ENCODE measurements at regions not wholly inside any gene's neighbourhood (a gene's known extent, or its start where the extent isn't known, plus 50 kb on each side); places are given as distances from the start of the nearest gene placed in this dataset.

DNA sequence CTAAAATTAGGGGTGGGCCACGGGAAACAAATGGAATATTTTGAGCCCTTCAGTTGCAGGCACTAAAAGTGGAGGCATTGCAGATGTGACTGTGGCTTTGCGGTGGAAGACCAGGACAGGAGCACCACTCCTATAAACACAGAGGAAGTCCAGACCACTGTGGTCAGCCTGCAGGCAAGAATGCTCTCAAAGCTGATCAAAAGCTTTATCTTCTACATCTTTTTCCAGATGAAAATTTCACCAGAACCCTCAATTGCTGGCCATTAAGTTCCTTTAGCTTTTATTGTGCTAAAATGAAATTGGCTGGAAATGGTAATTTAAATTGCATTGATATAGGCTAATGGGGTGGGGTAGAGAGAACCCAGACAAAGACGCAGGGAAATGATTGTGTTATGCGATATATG lies 208.8 kb downstream of the ERCC6L2 start:
- Histone ChIP-seq H3K9me3 (replicated peaks) (no peaks in the 10 kb centered on the region), H3K4me1 (replicated peaks) (peaks cover 57% of the 10 kb centered on the region), H3K4me3 (no peak overlapping the region), H3K27ac (peak overlapping the region; percentile 95), H3K27me3 (replicated peaks) (no peaks in the 10 kb centered on the region), H3K36me3 (no peaks in the 10 kb centered on the region)
- peak; percentile 62 to 77 for DNase-seq (ENCODE audit: low read depth in 1 of 2, low spot score in 2 of 2)

DNA sequence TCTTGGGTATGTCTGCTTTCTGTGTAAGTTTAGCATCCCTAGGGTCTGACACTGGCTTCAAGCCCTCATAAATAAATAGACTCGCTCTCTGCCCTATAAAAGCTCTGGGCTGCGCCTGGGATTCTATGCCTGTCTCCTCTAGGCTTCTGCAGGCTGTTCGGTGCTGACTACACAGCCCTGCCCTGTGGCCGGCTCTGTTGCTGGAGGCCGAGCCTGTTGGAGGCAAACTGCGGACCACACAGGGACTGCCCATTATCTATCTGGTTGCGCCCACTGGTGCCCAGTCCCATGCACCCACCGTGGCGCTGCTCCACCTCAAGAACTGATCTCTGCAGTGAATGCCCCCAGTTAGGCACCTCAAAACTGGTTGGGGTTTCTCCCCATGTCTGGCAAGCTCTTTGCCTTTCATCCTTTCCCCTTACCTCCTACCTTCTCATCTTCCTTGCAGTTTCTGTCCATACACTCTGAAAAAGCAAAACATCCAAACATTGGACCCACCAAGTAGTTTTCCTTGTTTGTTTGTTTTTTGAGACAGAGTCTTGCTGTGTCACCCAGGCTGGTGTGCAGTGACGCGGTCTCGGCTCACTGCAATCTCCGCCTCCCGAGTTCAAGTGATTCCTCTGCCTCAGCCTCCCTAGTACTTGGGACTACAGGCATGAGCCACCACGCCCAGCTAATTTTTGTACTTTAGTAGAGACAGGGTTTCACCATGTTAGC lies 207.2 kb downstream of the ERCC6L2 start:
- Histone ChIP-seq H3K27me3 (replicated peaks) (no peaks in the 10 kb centered on the region), H3K27ac (peak overlapping the region; percentile 95), H3K9me3 (replicated peaks) (no peaks in the 10 kb centered on the region), H3K4me3 (no peak overlapping the region), H3K36me3 (no peaks in the 10 kb centered on the region), H3K4me1 (replicated peaks) (peaks cover 63% of the 10 kb centered on the region)
- DNase-seq (ENCODE audit: low read depth in 1 of 2, low spot score in 2 of 2), result peak; percentile 95 to 98

DNA sequence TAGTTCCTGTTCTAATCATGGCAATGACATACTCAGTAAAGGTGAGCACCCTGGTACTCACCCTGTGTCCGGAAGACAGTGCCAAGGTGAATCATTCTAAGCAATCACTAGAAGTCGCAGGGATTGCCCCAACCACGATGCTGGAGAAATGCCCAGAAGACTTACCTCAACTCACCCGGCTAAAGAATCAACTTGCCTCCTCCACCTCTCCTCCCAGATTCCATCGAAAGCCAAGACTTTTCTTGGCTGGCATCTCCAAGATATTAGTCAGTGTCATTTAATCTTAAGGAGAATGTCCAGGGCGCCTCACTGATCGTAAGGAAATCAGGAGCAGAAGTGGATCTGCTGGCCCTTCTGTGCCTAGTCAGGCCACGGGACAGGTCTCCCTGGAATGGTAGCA lies 204.9 kb downstream of the ERCC6L2 start:
- peak; percentile 44 to 54 for DNase-seq (ENCODE audit: low read depth in 1 of 2, low spot score in 2 of 2)
- H3K27me3 ChIP-seq (replicated peaks), result no peaks in the 10 kb centered on the region
- H3K9me3 ChIP-seq (replicated peaks), result no peaks in the 10 kb centered on the region
- no peaks in the 10 kb centered on the region for H3K36me3 ChIP-seq
- peak overlapping the region; percentile 95 for H3K27ac ChIP-seq
- H3K4me3 ChIP-seq, result no peak overlapping the region
- H3K4me1 ChIP-seq (replicated peaks), result peaks cover 67% of the 10 kb centered on the region

DNA sequence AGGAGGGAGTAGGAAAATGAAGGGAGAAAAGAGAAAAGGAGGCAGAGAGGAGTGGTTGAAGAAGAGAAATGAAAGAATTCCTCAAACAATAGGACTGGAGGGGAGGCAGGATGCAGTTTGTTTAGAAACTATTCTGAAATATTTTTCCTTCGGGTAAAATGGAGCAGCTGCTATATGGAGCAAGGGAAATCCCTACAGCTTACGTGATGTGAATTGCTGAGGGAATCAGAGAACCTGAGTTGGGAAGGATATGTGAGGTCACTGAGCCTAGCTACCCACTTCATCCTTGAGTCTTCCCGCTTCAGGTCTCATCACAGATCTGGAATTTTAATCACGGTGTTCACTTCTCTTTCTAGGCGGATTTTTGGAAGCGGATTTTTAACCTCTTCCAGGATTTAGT lies 204.3 kb downstream of the ERCC6L2 start:
- DNase-seq (ENCODE audit: low read depth in 1 of 2, low spot score in 2 of 2), result peak in 1 of 2 experiments; percentile 37
- Histone ChIP-seq H3K27ac (peak overlapping the region; percentile 95), H3K9me3 (replicated peaks) (no peaks in the 10 kb centered on the region), H3K27me3 (replicated peaks) (no peaks in the 10 kb centered on the region), H3K36me3 (no peaks in the 10 kb centered on the region), H3K4me1 (replicated peaks) (peaks cover 68% of the 10 kb centered on the region), H3K4me3 (no peak overlapping the region)

DNA sequence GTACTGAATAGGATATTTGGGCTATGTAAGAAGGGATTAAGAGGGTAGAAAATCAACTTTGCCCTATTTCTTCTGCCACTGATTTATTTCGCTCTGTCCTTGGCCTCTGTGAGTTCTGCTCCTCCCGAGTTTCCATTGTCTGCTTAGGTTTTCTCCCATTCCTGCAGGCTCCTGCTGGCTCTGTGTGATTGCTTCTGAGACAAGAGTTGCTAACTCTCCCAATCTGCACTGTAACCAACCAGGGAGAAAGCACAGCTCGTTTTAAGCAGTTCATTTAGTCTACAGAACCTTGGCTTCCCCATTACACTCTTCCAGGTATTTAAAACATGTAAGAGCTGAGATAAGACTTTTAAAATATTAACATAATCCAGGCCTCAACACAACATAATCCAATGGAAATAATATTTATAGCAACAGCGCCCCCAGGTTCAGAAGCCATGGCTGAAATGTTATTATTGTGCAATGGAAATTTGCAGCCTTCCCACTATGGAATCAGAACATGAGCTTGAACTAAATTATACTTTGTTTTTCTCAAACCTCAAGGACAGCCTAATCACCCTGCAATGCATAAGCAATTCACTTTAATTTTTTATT lies 203.5 kb downstream of the ERCC6L2 start:
- H3K4me3 ChIP-seq, result no peak overlapping the region
- H3K9me3 ChIP-seq (replicated peaks), result no peaks in the 10 kb centered on the region
- H3K27ac ChIP-seq, result no peak overlapping the region; the same call in 1 of the 2 replicates
- H3K36me3 ChIP-seq, result no peaks in the 10 kb centered on the region
- peaks cover 64% of the 10 kb centered on the region for H3K4me1 ChIP-seq (replicated peaks)
- DNase-seq (ENCODE audit: low read depth in 1 of 2, low spot score in 2 of 2), result no peak
- H3K27me3 ChIP-seq (replicated peaks), result no peaks in the 10 kb centered on the region

DNA sequence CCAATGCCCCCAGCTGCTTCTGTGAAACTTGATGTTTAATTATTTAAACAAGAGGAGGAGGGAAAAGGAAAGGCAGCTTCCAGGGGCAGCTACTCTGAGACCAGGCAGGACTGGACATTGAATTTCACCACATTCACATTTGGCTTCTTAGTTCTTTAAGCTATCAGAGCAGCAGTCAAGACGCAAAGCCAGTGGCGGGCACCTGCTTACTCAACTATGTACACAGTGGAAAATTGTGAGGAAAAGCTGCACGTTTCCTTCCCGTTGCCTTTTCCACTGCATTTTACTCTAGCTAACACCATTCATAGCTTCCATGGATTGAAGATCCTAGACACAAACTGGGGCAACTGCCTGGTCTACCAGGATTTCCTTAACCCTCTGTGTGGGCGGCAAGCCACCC lies 200.3 kb downstream of the ERCC6L2 start:
- H3K36me3 ChIP-seq, result no peaks in the 10 kb centered on the region
- no peaks in the 10 kb centered on the region for H3K27me3 ChIP-seq (replicated peaks)
- H3K27ac ChIP-seq, result peak overlapping the region; percentile 62
- DNase-seq (ENCODE audit: low read depth in 1 of 2, low spot score in 2 of 2), result no peak
- H3K9me3 ChIP-seq (replicated peaks), result no peaks in the 10 kb centered on the region
- H3K4me1 ChIP-seq (replicated peaks), result peaks cover 64% of the 10 kb centered on the region
- no peak overlapping the region for H3K4me3 ChIP-seq

DNA sequence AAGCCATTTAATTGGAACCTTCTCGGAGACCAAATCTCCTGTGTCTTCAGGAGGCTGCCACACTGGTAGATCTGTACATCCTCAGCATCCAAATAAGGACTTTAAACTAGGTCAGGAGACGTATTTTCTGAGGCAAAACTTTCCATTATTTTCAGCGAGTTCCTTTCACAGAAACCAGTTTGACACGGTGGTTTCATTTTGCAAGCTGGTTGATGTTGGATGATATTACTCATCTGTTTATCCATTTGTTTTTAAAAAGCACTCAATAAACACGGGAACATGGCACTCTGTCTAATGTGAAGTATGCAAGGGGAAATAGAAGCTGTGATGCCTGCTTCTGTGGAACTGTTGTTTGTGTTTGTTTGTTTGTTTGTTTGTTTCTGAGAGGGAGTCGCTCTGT lies 199.6 kb downstream of the ERCC6L2 start:
- Histone ChIP-seq H3K9me3 (replicated peaks) (no peaks in the 10 kb centered on the region), H3K4me1 (replicated peaks) (peaks cover 63% of the 10 kb centered on the region), H3K27me3 (replicated peaks) (no peaks in the 10 kb centered on the region), H3K36me3 (no peaks in the 10 kb centered on the region), H3K27ac (peak overlapping the region; percentile 62), H3K4me3 (0 out of 2 replicates have a peak overlapping the region, but pooled peaks have one; percentile 1)
- peak in 1 of 2 experiments; percentile 37 for DNase-seq (ENCODE audit: low read depth in 1 of 2, low spot score in 2 of 2)

DNA sequence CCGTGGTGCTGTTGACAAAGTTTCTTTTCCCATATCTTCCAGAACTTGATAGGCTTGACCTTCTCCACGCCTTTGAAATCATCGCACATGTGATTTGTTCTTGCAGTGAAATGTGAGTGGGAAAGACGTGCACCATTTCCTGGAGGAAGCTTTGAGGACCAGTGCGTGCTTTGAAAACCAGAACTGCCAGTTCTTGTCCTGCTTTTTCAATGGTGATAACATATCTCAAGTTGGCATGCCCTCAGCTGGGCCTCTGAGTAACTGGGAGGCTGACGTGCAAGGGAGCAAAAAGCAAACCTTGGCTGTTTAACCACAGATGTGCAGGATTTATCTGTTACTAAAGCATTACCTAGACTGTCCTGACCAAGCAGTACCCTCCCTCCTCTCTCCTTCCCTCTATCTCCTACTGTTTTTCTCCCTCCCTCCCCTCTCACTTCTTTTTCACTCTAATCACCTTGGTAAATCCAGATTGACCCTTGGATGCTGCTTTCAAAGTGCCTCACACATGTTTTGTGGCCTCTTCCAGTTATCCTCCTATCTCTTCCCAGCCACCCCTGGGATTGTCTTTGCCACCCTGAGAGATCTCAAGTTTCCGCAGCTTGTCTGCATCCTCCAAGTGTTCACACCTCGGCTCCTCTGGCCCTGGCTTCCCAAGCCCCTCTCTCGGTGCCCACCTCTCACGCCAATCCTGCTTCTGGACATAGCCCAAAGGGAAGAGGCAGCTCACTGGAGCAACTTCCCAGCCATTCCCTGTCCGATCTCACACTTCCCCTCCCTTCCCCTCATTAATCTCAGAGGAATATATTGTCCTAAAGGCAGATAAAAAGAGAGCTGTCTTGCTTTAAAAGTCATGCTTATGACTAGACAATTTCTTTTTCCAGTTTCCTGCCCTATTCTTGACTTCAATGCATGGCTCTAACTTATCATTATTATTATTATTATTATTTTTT lies 198.3 kb downstream of the ERCC6L2 start:
- no peak for DNase-seq (ENCODE audit: low read depth in 1 of 2, low spot score in 2 of 2)
- Histone ChIP-seq H3K9me3 (replicated peaks) (no peaks in the 10 kb centered on the region), H3K36me3 (no peaks in the 10 kb centered on the region), H3K27me3 (replicated peaks) (no peaks in the 10 kb centered on the region), H3K4me1 (replicated peaks) (peaks cover 54% of the 10 kb centered on the region), H3K4me3 (no peak overlapping the region), H3K27ac (no peak overlapping the region)

DNA sequence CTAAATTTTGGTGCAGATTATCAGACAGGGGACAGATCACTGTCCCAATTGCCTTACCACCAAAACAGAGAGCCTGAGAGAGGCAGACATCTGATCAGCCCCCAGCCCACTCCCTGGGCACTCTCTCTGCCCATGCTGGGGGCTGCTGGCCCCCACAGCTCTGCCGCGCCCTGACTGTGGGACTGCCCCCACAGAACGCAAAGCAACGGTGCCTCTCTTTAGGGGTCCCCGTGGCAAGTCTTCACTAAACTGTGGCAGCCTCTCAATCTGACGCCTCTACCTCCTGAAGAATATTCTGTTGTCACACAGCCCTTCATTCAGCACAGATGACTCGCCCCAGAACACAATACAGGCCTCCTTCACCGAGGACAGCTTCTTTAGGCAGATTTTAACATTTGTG lies 197.4 kb downstream of the ERCC6L2 start:
- Histone ChIP-seq H3K36me3 (no peaks in the 10 kb centered on the region), H3K27me3 (replicated peaks) (no peaks in the 10 kb centered on the region), H3K9me3 (replicated peaks) (no peaks in the 10 kb centered on the region), H3K4me1 (replicated peaks) (peaks cover 54% of the 10 kb centered on the region), H3K4me3 (no peak overlapping the region), H3K27ac (no peak overlapping the region)
- DNase-seq (ENCODE audit: low read depth in 1 of 2, low spot score in 2 of 2), result no peak

DNA sequence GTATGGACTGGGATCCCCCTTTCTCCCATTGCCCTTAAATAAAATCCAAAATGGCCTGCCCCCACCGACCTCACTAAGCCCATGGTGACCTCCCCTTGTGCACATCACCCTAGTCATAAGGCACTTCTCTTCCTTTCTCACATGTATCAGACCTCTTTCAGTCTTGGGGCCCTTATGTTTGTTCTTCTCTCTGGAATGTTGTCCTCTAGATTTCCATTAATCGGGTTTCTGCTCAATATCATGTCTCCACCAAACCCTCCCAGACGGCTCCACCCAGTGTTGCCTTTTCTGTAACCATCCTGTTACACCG lies 196.3 kb downstream of the ERCC6L2 start:
- Histone ChIP-seq H3K9me3 (replicated peaks) (no peaks in the 10 kb centered on the region), H3K27ac (no peak overlapping the region), H3K27me3 (replicated peaks) (no peaks in the 10 kb centered on the region), H3K4me1 (replicated peaks) (peaks cover 61% of the 10 kb centered on the region), H3K36me3 (no peaks in the 10 kb centered on the region), H3K4me3 (no peak overlapping the region)
- DNase-seq (ENCODE audit: low read depth in 1 of 2, low spot score in 2 of 2), result no peak

DNA sequence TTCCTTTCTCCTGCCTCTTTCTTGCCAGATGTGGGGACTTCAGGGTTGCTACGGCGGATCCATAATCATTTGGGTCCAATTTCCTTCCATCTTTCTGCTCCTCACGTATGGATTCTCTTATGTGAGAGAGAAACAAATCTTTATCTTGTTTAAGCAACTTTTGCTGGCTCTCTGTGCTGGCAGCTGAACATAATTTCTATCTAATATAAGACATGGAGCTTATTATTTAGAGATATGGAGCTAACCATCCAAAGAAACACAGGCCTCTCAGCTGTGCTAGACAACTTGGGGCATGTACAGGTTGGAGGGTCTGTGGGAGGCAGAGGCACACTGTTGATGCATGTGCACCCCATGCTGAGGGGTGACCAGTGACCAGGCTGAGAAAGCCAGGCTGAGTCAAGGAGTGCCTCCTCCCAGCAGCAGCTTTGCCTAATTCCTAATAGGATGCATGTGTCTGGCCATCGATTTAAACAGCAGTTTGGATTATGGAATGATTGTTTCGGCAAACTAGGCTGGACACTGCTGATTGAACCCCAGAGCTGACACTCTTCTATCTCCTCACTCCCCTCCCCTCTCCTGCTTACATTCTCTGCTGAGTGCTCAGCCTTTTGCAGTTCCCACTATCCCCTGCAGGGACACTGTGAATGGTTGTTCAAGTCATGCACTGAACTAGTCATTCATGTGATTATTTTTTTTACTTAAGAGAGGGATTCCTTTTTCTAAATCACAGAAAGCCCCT lies 195.8 kb downstream of the ERCC6L2 start:
- Histone ChIP-seq H3K4me3 (no peak overlapping the region), H3K9me3 (replicated peaks) (no peaks in the 10 kb centered on the region), H3K36me3 (no peaks in the 10 kb centered on the region), H3K4me1 (replicated peaks) (peaks cover 65% of the 10 kb centered on the region), H3K27me3 (replicated peaks) (no peaks in the 10 kb centered on the region), H3K27ac (no peak overlapping the region)
- DNase-seq (ENCODE audit: low read depth in 1 of 2, low spot score in 2 of 2), result peak in 1 of 2 experiments; percentile 52

DNA sequence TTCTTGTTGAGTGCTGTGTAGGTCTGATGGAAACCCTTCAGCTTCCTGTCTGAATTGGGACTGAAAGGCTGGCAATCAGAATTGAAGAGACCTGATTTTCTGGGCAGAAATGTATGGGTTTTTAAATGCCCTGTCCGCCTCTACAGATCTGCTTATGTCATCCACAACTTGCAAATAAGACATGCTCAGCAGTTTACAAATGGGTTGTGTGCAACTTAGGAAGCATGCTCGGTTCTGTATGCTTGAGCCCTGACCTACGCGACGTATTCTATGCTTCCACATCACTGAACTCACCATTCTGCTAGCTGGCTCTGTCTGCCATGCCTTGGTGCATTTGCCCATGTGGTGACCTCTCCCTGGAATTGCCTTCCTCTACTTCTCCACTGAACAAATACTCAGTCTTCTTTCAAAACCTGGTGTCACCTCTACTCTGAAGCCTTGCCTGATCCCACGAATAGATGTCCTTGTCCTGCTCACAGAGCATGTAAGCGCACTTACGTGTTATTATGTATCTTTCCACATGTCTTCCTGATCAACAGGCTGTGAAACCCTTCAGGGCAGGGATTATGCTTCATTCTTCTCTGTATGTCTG lies 194.2 kb downstream of the ERCC6L2 start:
- no peak for DNase-seq (ENCODE audit: low read depth in 1 of 2, low spot score in 2 of 2)

DNA sequence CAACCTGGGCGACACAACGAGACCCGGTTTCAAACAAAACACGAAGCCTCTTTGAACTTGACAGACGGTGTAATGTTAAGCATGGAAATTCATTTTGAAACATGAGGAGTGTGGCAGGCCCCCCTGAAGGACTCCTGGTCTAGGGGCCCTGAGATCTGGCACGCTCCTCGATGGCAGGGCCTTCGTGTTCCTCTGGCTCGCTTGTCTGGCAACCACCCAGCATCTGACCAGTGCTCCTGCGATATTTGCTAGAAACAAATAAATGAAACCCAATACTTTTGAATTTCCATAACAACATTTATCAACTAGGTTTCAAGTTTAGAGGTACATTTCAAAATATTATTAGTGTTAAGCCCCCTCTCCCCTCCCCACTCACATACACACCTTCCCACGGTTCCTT lies 193.0 kb downstream of the ERCC6L2 start:
- H3K9me3 ChIP-seq (replicated peaks), result no peaks in the 10 kb centered on the region
- no peak overlapping the region for H3K27ac ChIP-seq
- H3K4me1 ChIP-seq (replicated peaks), result peaks cover 65% of the 10 kb centered on the region
- H3K4me3 ChIP-seq, result no peak overlapping the region
- H3K27me3 ChIP-seq (replicated peaks), result no peaks in the 10 kb centered on the region
- H3K36me3 ChIP-seq, result no peaks in the 10 kb centered on the region
- no peak for DNase-seq (ENCODE audit: low read depth in 1 of 2, low spot score in 2 of 2)

More for the DNA sequence above, 194.2 kb downstream of the ERCC6L2 start:
- Histone ChIP-seq H3K4me3 (no peak overlapping the region), H3K27me3 (replicated peaks) (no peaks in the 10 kb centered on the region), H3K9me3 (replicated peaks) (no peaks in the 10 kb centered on the region), H3K27ac (no peak overlapping the region), H3K36me3 (no peaks in the 10 kb centered on the region), H3K4me1 (replicated peaks) (peaks cover 60% of the 10 kb centered on the region)

Measured in SJSA1 (cell line).